ENCODE measurements at regions not wholly inside any gene's neighbourhood (a gene's known extent, or its start where the extent isn't known, plus 50 kb on each side); places are given as distances from the start of the nearest gene placed in this dataset.
"Not testable (repeated sequence)": the region's sequence is repeated elsewhere in the genome, so short reads cannot be mapped to it uniquely, and the experiment has no call there.

- DNase-seq (ENCODE audit: low read depth in 2 of 2) = not testable (repeated sequence)
Measured at GRCh38 chr7:66574768-66575167, 53.9 kb upstream of the KCTD7 start.

GRCh38 chr7:66575398-66575797, 53.3 kb upstream of the KCTD7 start:
- no peak for DNase-seq (ENCODE audit: low read depth in 2 of 2)

GRCh38 chr7:66576646-66577045, 52.0 kb upstream of the KCTD7 start:
- DNase-seq (ENCODE audit: low read depth in 2 of 2) = no peak
